GM21526 (cell line): ENCODE measurements at regions not wholly inside any gene's neighbourhood (a gene's known extent, or its start where the extent isn't known, plus 50 kb on each side); places are given as distances from the start of the nearest gene placed in this dataset.
A peak's percentile ranks its signal among the peaks of the same experiment; 100 is the strongest.

Experiments
- ATAC-seq: cut with Tn5 transposase; IDR thresholded peaks from one replicate; pipeline ENCODE4 v1.9.1; 2021; ENCODE audit warnings: moderate library complexity; ENCODE audit not compliant: unreplicated experiment, low FRiP score

DNA sequence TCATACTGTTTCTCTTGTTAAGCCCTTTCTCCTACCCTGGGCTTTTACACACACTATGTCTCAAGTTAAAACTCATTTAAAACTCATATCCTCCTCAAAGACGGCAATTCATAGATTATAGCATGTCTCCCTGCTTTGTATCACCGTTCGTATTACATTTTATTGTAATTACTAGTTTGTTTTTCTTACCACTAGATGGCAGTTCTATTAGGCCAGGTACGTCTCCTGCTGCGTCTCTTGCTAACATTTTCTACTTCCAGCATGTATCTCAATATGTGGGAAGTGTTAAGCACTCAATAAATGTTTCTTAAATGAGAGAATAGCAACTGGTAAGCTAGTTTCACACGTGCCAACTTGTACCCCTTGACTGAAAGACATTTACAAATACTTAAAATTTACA lies 450.3 kb upstream of the PCDH7 start:
- no peak for ATAC-seq

DNA sequence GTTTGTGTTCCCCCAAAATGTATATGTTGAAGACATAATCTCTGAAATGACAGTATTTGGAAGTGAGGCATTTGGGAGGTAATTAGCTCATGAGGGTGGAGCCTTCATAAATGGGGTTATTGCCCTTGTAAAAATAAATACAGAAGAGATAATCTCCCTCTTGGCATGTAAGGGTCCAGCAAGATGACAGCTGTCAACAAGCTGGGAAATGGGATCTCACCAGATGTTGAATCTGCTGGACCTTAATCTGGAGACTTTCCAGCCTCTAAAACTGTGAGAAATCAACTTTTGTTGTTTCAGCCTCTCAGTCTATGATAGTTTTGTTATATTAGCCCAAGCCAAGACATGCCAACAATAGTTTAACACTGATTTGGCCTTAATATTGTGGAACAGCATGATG lies 438.2 kb upstream of the PCDH7 start:
- ATAC-seq, result no peak

DNA sequence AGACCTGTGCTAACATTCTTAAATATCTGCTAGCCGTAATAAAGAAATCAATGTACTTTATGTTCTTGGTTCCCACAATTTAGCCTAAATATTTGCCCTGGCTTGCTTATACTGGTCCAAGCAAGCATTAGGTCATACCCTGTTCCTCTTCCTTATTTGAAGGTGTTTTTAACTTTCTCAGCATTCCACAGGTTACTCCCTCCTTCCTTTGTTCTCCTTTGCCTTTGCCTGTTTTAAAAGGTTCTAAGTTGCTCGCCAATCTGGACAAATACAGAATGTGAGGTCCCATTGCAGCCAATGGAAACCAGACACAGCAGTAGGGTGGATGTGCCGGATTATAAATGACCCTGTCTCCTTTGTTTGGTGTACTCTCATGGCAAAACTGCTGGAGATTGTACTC lies 436.8 kb upstream of the PCDH7 start:
- no peak for ATAC-seq

DNA sequence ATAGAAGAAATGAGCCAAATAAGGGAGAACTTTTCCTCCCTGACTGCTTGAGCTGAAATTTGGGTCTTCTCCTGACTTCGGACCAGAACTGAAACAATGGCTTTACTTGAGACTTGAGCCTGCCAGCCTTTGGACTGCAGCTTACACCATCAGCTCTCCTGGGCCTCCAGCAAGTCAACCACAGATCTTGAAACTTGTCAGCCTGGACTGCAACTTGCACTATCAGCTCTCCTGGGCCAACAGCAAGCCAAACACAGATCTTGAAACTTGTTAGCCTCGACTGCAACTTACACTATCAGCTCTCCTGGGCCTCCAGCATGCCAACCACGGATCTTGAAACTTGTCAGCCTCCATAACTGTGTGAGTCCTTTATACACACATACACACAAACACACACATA lies 425.9 kb upstream of the PCDH7 start:
- no peak for ATAC-seq

DNA sequence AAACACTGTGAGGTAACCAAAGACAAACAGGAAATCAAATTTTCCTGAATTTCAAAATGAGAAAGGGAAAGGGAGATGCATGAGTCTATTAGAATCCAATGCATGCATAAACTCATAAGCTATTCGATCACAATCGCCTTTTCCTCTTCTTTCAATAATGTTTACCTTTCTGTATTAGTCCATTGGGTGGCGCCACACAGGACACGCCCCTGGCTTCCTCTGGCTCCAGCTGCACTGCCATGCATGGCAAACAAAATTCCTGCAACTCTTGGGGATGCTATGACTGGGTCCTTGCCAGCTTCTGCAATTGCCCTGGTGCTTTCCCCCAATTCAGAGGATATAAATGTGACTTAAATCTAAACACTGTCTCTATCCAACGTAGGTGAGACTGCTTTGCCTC lies 424.5 kb upstream of the PCDH7 start:
- ATAC-seq, result no peak

DNA sequence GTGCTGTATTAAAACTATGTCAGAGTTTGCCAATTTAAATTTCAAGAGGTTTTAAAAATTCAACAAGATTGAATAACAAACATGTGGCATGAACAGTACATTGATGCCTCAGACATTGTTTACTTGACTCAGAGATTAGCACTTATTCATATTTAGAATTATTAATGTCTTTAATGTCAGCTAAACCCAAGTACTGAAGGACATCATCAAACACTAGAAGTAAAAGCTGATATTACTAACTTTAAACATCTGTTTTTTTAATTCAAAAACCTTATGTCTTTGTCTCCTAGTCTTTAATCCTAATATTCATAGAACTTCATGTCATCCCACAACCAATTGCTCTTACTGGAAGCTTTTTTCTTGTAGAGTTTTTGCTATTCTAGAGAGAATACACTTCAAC lies 406.2 kb upstream of the PCDH7 start:
- ATAC-seq, result no peak

DNA sequence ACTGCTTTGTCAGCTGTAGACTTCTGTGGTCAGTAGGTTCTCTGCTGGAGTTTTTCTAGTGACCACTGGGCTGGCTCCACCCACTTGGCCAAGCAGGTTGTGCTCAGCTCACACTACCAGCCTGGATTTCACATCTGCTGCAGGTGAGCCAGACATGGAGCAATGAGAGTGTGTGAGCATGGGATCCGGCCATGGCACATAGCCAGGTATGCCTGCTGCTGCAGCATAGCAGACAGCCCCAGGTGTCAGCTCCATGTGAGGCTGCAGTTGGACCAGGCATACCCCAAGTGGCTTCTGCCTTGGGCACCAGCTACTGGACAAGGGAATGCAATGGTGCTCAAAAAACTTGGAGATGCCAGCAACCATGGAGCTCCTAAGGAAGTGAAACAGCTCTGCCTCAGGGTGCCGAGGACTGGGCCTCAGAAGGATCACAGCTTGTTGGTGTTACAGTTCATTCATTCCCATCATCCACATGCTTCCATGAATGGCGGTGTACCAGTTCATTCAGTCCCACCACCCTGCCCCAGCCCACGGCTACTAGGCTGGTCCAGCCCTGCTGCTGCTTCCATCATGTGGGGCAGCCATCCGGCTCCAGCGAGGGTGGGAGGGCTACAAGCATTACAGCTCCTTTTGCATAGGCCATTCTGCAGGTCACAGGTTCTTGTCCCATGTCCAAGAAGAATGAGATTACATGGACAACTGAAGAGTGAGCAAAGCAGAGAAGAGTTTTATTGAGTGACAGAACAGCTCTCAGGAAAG lies 389.1 kb upstream of the PCDH7 start:
- no peak for ATAC-seq

DNA sequence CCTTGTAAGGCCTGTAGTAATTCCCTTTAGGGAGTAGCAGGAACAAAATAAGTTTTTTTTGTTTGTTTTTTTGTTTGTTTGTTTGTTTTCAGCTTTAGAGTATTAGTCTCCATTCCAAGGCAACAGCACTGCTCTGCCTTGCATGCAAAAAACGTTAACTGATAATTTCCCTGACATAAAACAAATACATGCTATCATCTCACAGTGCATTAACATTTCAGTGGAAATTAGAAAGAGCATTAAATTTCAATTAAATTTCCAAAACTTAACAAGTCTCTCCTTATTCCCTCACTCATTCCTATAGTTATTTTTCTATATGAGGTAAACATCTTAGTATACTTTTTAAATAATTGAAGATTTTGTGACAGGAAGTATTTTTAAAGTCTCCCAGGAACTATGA lies 378.4 kb upstream of the PCDH7 start:
- ATAC-seq, result no peak

DNA sequence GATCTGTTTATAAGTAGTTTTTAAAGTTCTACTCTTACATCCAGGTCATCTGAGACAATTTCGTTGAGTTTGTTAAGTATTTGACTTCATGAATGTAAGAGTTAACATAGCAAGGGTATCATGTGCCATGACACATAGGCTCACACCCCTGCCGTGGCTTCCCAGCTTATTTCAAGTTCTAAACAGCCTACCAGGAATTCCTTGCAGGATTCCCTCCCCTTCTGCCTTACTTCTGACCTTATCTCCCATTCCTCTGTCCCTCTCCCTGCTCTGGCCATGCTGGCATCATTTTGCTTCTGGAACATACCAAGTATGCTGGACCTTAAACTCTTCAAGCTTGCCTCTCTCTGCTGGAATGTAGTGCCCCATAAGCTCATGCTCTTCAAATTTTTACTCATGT lies 369.9 kb upstream of the PCDH7 start:
- ATAC-seq, result no peak

DNA sequence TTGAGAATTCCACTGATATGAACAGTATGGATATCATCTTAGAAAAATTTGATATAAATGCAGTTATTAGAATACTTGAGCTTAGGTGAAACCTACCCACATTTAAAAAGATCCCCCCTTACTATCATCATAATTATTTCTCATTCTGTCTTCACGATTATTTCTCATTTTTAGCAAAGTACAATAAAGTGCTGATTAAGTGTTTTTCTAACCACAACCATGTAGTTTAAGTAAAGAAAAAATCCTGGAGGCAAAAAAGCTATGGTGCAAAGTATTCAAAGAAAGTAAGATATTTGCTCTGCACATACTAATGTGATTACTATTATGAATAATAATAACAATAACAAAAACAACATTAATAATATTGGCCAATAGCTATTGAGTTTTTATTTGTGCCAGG lies 365.6 kb upstream of the PCDH7 start:
- no peak for ATAC-seq

DNA sequence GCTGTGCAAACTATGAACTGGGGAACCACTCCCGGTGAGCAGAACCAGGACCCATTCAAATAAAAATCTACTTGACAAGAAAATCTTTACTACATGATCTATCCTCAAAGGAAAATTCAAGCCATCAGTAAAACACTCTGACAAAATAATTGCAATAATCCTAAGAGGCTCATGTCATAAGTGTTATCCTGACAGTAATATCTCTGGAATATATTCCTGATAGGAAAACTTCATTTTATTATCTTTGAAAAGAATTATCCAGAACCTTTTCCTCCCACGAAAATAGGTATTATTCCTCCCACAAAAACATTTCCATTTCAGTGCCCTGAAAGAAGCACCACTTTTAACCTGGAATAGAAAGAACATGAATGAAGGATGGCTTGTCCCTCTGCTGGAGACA lies 357.7 kb upstream of the PCDH7 start:
- ATAC-seq, result no peak

DNA sequence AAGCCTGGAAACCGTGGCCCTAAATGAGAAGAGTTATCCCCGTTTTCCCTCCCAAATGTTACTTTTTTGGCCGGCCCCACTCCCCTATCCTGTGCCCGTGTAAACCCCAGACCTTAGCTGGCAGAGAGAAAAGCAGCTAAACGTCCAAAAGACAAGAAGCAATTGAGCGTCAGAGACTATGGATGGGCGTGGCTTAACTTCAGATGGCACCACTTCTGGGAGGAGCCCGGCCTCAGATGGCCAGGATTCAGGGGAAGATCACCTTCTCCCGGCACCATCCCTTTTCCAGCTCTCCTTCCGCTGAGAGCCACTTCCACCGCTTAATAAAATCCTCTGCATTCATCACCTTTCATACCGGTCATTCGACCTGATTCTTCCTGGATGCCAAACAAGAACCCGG lies 350.1 kb upstream of the PCDH7 start:
- ATAC-seq, result no peak

DNA sequence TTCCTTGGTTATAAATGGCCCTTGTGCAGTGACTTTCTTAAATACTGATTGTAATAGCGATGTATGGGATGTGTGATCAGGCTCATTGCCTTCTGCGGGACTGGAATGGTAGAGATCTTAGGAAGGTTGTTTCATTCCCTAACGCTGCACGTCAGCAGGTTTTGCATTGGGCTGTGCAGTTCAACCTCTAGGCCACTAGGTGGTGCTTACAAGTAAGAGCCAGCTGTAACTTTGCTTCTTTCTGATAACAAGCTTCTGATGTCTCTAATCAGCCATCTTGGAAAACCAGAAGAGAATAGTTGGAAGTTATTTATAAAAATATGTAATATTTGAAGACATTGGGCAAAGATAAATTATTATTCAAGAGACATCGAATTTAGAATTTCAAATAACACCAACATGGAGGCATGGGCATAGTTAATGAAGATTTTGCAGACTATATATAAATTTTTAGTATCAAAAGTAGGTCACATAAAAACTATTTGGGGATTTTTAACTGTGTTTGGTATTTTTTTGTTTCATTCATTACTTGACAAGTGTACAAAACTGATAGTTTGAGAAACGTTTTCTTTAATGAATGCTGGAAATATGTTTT lies 339.7 kb upstream of the PCDH7 start:
- ATAC-seq, result peak; percentile 81

DNA sequence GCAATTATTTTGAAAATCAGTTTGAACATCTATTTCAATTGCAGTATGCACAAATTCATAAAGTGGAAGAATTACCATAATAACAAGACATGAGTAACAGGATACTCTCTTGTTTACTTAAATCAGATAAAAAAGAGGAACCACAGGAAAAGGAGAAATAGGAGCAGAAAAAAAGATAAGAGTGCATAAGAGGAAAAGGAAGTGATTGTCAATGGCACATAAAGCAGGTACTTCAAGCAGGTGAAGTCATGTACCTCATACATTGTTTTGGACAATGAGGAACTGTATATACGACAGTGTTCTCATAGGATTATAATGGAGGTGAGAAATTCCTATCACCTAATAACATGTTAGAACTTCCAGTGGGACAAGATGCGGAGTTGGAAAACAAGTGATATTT lies 334.5 kb upstream of the PCDH7 start:
- no peak for ATAC-seq

DNA sequence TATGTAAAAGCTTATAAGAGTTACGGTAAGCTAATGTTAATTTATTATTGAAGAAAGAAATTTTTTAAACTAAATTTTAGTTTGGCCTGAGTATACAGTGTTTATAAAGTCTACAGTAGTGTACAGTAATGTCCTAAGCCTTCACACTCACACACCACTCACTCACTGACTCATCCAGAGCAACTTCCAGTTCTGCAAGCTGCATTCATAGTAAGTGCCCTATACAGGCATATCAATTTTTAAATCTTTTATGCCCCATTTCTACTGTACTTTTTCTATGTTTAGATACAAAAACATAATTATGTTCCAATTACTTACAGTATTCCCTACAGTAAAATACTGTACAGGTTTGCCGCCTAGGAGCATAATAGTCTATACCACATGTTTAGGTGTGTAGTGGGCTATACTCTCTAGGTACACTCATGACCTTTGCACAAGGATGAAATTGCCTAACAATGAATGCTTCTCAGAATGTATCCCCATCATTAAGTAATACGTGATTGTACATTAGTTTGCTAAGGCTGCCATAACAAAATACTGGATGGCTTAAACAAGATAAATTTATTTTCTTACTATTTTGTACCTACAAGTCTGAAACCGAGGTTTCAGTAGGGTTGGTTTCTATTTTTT lies 333.8 kb upstream of the PCDH7 start:
- ATAC-seq, result no peak

DNA sequence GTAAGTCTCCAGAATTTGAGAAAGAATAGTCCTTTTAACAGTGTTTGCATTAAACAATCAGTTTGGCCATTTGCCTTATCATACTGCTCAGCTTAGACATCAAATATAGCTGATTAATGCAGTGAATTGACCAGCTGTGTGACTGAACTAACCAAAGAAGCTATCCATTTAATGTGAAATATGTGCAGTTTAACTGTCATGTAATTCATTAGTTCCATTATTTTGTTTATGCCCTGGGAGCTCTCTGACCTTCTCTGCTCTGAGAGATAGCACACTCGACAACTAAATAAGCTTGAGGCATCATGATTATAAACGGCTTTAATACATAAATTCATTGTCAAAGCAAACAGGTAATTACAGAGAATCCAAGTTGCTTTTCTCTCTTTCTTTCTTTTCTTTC lies 324.3 kb upstream of the PCDH7 start:
- ATAC-seq, result no peak

DNA sequence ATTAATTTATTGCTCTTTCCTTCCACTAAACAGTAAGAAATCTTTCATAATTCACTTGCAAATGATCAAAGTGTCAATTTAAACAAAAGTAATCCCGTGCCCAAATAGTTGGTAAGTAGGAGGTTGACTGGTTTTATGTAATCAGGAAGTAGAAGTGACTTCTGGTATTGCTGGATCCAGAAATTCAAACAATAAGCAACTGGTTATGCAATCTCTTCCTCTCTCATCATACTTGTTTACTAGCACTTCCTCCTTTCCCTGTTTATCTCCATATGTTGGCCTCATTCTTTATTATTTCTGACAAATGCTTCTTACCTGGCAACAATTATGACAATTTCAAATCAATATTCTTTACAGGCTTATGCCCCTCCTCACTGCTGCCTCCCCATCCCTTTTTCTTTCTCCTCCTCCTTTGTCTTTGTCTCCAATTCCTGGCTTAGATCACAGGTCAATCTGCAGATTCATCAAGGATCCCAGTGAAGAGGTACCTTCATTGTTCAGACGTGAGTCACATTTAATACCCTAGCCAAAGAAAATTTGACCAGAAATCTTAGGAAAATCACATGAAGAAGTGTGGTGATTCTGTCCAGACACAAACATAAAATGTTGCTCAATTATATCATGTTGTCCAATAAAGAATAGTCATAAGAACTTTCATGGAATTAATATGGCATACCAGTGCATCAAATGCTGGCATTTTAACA lies 323.2 kb upstream of the PCDH7 start:
- no peak for ATAC-seq

DNA sequence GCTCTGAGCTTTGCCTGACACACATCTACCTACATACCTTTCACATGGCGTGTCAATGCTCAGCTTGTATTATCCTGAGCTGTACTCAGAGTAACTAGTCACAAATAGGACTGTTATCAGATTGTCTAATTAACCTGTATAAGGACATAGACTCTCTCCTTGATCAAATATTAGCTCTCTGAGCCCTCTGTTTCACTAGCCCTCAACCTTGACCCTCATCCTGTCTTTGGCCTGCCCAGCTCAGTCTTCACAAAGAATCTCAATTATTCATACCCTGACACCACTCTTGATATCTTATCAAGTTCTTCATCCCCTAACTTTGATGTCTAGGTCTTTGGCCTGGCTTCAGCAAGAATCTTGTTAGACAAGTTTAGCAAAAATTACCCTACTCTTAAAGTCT lies 320.7 kb upstream of the PCDH7 start:
- ATAC-seq, result no peak

DNA sequence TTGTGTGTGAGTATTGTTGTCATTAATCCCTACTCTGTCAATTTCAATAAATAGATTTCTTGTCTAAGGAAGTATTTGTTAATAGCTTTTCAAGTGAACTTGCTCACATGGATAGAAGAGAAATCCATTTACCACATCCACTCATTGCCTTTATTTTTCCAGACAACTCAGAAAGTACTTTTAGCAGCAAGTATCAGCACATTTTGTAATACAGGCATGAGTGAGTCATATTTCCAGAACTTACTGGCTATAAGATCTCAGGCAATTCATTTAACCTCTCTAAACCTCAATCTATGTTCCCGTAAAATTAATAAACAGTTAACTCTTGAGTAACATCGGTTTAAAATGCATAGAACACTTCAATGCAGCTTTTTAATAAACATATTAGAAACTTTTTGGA lies 317.9 kb upstream of the PCDH7 start:
- ATAC-seq, result no peak

DNA sequence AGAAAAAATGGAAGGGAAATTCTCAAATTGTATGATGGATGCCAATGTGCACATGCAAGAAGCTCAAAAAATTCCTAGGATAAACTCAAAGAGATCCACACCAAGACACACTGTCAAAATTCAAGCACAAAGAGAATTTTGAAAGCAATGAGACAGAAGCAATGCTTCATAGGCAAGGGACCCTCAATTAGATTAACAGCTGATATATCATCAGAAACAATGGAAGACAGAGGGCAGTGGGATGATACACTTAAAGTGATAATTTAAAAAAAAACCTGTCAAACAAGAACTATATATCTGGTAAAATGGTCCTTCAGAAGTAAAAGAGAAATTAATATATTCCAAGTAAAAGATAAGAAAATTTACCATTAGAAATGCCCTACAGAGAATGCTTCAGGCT lies 306.3 kb upstream of the PCDH7 start:
- no peak for ATAC-seq

DNA sequence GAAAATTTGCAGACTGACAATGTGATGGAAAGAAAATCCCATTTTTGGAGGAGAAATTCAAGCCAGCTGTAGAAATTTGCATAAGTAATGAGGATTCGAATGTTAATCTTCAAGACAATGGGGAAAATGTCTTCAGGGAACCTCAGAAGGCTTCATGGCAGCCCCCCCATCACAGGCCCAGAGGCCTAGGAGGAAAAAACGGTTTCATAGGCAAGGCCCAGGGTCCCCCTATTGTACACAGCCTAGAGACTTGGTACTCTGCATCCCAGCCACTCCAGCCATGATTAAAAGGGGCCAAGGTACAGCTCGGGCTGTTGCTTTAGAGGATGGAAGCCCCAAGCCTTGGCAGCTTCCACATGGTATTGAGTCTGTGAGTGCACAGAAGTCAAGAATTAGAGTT lies 303.6 kb upstream of the PCDH7 start:
- ATAC-seq, result no peak

DNA sequence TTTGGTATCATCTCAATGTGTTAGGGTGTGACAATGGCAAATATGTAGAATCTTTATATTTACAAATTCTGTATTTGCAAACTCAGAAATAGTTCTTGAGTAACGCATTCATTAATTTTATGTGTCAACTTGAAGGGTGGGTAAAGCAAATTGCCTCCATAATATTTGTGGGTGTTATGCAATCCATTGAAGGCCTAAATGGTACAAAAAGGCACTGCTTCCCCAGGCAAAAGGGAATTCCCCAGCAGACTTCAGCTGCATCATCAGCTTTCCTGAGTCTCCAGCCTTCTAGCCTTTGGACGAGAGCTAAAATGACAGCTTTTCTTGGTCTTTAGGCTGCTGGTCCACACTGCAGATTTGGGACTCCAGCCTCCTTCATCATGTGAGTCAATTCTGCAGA lies 292.2 kb upstream of the PCDH7 start:
- no peak for ATAC-seq
